Ishikawa (cell line): ENCODE measurements at regions not wholly inside any gene's neighbourhood (a gene's known extent, or its start where the extent isn't known, plus 50 kb on each side); places are given as distances from the start of the nearest gene placed in this dataset.

Experiments used
- CEBPB ChIP-seq: IDR thresholded peaks from 2 replicates; pipeline ENCODE4 v1.6.1; 2012
- CREB1 ChIP-seq: IDR thresholded peaks from 2 replicates; pipeline ENCODE4 v1.6.1; 2012; ENCODE audit warnings: low read depth
- EGR1 ChIP-seq: IDR thresholded peaks from 2 replicates; pipeline ENCODE4 v1.6.1; 2012
- EP300 ChIP-seq: IDR thresholded peaks from 2 replicates; pipeline ENCODE4 v1.6.1; 2012; ENCODE audit warnings: borderline replicate concordance
- FOXM1 ChIP-seq: IDR thresholded peaks from 2 replicates; pipeline ENCODE4 v1.6.1; 2012; ENCODE audit warnings: low read depth, borderline replicate concordance
- NFIC ChIP-seq: IDR thresholded peaks from 2 replicates; pipeline ENCODE4 v1.6.1; 2012
- RAD21 ChIP-seq: IDR thresholded peaks from 2 replicates; pipeline ENCODE4 v1.6.1; 2012; ENCODE audit warnings: low read depth
- TAF1 ChIP-seq: IDR thresholded peaks from 2 replicates; pipeline ENCODE4 v1.6.1; 2012; ENCODE audit warnings: low read depth, mild to moderate bottlenecking
- TCF12 ChIP-seq: IDR thresholded peaks from 2 replicates; pipeline ENCODE4 v1.6.1; 2012; ENCODE audit warnings: low read depth
- TEAD4 ChIP-seq: IDR thresholded peaks from 2 replicates; pipeline ENCODE4 v1.6.1; 2012
- YY1 ChIP-seq: IDR thresholded peaks from 2 replicates; pipeline ENCODE4 v1.6.1; 2012; ENCODE audit warnings: low read depth
- ZBTB7A ChIP-seq: IDR thresholded peaks from 2 replicates; pipeline ENCODE4 v1.6.1; 2012; ENCODE audit warnings: low read depth
- TF ChIP-seq, protein P1 (sequence below): IDR thresholded peaks from 2 replicates; pipeline ENCODE4 v1.6.1; 2012
- TF ChIP-seq, protein P2 (sequence below): IDR thresholded peaks from 2 replicates; pipeline ENCODE4 v1.6.1; 2012
- TF ChIP-seq, protein P3 (sequence below): IDR thresholded peaks from 2 replicates; pipeline ENCODE4 v1.6.1; 2012; ENCODE audit warnings: low read depth, mild to moderate bottlenecking

- TF ChIP-seq FOXM1: no peak
Measured at GRCh38 chr14:100449225-100449987, 126.3 kb downstream of the SLC25A47 start.

- TF ChIP-seq EP300: no peak
- TF ChIP-seq CREB1: no peak
- TF ChIP-seq, protein P1, sequence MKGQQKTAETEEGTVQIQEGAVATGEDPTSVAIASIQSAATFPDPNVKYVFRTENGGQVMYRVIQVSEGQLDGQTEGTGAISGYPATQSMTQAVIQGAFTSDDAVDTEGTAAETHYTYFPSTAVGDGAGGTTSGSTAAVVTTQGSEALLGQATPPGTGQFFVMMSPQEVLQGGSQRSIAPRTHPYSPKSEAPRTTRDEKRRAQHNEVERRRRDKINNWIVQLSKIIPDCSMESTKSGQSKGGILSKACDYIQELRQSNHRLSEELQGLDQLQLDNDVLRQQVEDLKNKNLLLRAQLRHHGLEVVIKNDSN: no peak
- TF ChIP-seq CEBPB: no peak
- no peak for TF ChIP-seq TEAD4
- TF ChIP-seq ZBTB7A: no peak
- TF ChIP-seq RAD21: no peak
- TF ChIP-seq TAF1: no peak
Measured at GRCh38 chr14:100450049-100450448, 126.9 kb downstream of the SLC25A47 start.

GRCh38 chr14:100450736-100451135 lies 127.6 kb downstream of the SLC25A47 start:
- TF ChIP-seq, protein P1: no peak
- TF ChIP-seq TAF1 (no peak), EP300 (no peak), TCF12 (no peak), ZBTB7A (no peak), YY1 (no peak), EGR1 (no peak), FOXM1 (no peak)
- TF ChIP-seq, protein P2, sequence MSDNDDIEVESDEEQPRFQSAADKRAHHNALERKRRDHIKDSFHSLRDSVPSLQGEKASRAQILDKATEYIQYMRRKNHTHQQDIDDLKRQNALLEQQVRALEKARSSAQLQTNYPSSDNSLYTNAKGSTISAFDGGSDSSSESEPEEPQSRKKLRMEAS: no peak

- TF ChIP-seq CREB1 (no peak), TAF1 (no peak), EP300 (no peak), CEBPB (no peak), YY1 (no peak), FOXM1 (no peak), TCF12 (no peak), EGR1 (no peak)
- TF ChIP-seq, protein P3, sequence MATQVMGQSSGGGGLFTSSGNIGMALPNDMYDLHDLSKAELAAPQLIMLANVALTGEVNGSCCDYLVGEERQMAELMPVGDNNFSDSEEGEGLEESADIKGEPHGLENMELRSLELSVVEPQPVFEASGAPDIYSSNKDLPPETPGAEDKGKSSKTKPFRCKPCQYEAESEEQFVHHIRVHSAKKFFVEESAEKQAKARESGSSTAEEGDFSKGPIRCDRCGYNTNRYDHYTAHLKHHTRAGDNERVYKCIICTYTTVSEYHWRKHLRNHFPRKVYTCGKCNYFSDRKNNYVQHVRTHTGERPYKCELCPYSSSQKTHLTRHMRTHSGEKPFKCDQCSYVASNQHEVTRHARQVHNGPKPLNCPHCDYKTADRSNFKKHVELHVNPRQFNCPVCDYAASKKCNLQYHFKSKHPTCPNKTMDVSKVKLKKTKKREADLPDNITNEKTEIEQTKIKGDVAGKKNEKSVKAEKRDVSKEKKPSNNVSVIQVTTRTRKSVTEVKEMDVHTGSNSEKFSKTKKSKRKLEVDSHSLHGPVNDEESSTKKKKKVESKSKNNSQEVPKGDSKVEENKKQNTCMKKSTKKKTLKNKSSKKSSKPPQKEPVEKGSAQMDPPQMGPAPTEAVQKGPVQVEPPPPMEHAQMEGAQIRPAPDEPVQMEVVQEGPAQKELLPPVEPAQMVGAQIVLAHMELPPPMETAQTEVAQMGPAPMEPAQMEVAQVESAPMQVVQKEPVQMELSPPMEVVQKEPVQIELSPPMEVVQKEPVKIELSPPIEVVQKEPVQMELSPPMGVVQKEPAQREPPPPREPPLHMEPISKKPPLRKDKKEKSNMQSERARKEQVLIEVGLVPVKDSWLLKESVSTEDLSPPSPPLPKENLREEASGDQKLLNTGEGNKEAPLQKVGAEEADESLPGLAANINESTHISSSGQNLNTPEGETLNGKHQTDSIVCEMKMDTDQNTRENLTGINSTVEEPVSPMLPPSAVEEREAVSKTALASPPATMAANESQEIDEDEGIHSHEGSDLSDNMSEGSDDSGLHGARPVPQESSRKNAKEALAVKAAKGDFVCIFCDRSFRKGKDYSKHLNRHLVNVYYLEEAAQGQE: no peak
Measured at GRCh38 chr14:100451264-100451663, 128.1 kb downstream of the SLC25A47 start.

DNA sequence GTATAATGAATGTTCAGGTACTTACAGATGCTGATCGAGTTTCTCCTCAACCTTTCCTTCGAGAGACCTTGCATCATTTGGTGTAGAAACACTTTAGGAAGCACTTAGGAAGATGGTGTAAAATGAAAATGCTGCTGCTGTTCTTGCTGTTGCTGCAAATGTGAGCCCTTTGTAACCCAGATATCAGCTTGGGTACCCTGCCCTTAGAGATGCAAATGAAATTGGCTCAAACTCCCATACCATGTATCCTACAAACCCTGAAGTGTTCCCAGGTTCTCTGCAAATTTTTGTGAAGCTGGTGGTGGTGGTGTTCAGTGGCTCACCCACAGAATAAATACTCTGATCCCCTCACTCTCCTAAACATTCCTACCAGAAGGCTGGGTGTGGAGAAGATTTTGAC lies 130.8 kb downstream of the SLC25A47 start:
- TF ChIP-seq EGR1: no peak
- TF ChIP-seq TCF12: no peak
- no peak for TF ChIP-seq EP300
- TF ChIP-seq, protein P3: no peak
- TF ChIP-seq YY1: no peak
- no peak for TF ChIP-seq ZBTB7A

DNA sequence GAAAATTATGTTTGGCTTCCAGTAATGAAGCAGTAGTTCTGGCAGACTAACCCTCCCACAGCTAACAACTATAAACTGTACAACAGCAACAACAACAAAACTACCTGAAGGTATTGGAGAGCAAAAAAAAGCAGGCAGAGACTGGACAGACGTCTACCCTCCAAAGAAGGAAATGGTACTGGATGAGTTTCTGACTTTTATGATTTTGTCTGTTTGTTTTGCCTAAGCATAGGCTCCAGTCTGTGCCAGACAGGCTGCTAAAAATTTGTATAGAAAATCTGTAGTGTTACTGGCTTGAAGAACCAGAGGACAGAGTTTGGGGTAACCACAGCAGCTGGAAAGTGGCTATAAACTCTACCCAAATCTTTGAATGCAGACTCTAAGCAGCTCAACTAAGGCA lies 131.3 kb downstream of the SLC25A47 start:
- TF ChIP-seq NFIC (no peak), TCF12 (no peak), CEBPB (no peak), RAD21 (no peak), TEAD4 (no peak), YY1 (no peak)
- TF ChIP-seq, protein P2: no peak

- TF ChIP-seq YY1: no peak
- TF ChIP-seq EGR1: no peak
- TF ChIP-seq CREB1: no peak
- no peak for TF ChIP-seq CEBPB
- no peak for TF ChIP-seq RAD21
- TF ChIP-seq, protein P1: no peak
- no peak for TF ChIP-seq TCF12
- no peak for TF ChIP-seq TEAD4
- TF ChIP-seq, protein P2: no peak
- TF ChIP-seq, protein P3: no peak
Measured at GRCh38 chr14:100463937-100464336, 123.3 kb downstream of the BEGAIN start.
